WTC11 (cell line): ENCODE measurements at regions not wholly inside any gene's neighbourhood (a gene's known extent, or its start where the extent isn't known, plus 50 kb on each side); places are given as distances from the start of the nearest gene placed in this dataset.
A peak's percentile ranks its signal among the peaks of the same experiment; 100 is the strongest.

Source experiments
- ATAC-seq: fragments of 200-7000 bp; cut with Tn5 transposase; 2 replicates; pipeline ENCODE4 v1.10.0; 2021; ENCODE audit warnings: mild to moderate bottlenecking, moderate library complexity
- CTCF ChIA-PET: fragments of 300-600 bp; sonication (Branson Sonifier 250); formaldehyde crosslinking; loops from one replicate; lab custom pipeline; 2021; ENCODE audit warnings: antibody characterized with exemption; lab: Charles Lee
- POLR2A ChIA-PET: fragments of 350-600 bp; sonication (Branson Sonifier 250); formaldehyde crosslinking; loops from one replicate; lab custom pipeline; 2021; ENCODE audit warnings: antibody characterized with exemption; lab: Charles Lee
- DNase-seq: peaks from one replicate; pipeline ENCODE4 v3.0.0; 2021; ENCODE audit warnings: low spot score
- H3K27ac Mint-ChIP-seq: 2 replicates; pipeline ENCODE4 v1.8.0; 2021; ENCODE audit warnings: mixed read lengths
- H3K27me3 Mint-ChIP-seq: 2 replicates; pipeline ENCODE4 v1.8.0; 2021; ENCODE audit warnings: low read depth, mild to moderate bottlenecking, moderate library complexity, mixed read lengths
- H3K36me3 Mint-ChIP-seq: 2 replicates; pipeline ENCODE4 v1.8.0; 2021; ENCODE audit warnings: mixed read lengths
- H3K4me1 Mint-ChIP-seq: 2 replicates; pipeline ENCODE4 v1.8.0; 2022; ENCODE audit warnings: mixed read lengths
- H3K4me3 Mint-ChIP-seq: 2 replicates; pipeline ENCODE4 v1.8.0; 2021; ENCODE audit warnings: mild to moderate bottlenecking, moderate library complexity, mixed read lengths
- H3K9me3 Mint-ChIP-seq: 2 replicates; pipeline ENCODE4 v1.8.0; 2021; ENCODE audit warnings: mixed read lengths
- FOXK1 ChIP-seq: sonication (generic); formaldehyde crosslinking; IDR thresholded peaks from 2 replicates; pipeline ENCODE4 v1.8.0; 2022; ENCODE audit warnings: mild to moderate bottlenecking, moderate library complexity, missing genetic modification reagents
- KAT7 ChIP-seq: sonication (generic); formaldehyde crosslinking; IDR thresholded peaks from 2 replicates; pipeline ENCODE4 v1.8.1; 2023; ENCODE audit warnings: missing genetic modification reagents, mild to moderate bottlenecking, borderline replicate concordance
- RORB ChIP-seq: fragments of 250-450 bp; sonication (Bioruptor Pico); IDR thresholded peaks from 2 replicates; pipeline ENCODE4 v1.9.0; 2021; ENCODE audit warnings: mild to moderate bottlenecking
- SMAD4 ChIP-seq: sonication (generic); formaldehyde crosslinking; IDR thresholded peaks from 2 replicates; pipeline ENCODE4 v1.8.0; 2022; ENCODE audit warnings: mild to moderate bottlenecking, missing genetic modification reagents
- TCF7 ChIP-seq: sonication (generic); formaldehyde crosslinking; IDR thresholded peaks from 2 replicates; pipeline ENCODE4 v1.8.0; 2022; ENCODE audit warnings: mild to moderate bottlenecking, low read depth, missing genetic modification reagents, moderate library complexity
- TP53 ChIP-seq: sonication (generic); formaldehyde crosslinking; IDR thresholded peaks from 2 replicates; pipeline ENCODE4 v1.8.1; 2023; ENCODE audit warnings: mild to moderate bottlenecking, missing genetic modification reagents
- ZBTB21 ChIP-seq: sonication (generic); formaldehyde crosslinking; IDR thresholded peaks from 2 replicates; pipeline ENCODE4 v1.8.1; 2023; ENCODE audit warnings: mild to moderate bottlenecking, missing genetic modification reagents, borderline replicate concordance
- ZNF121 ChIP-seq: sonication (generic); formaldehyde crosslinking; IDR thresholded peaks from 2 replicates; pipeline ENCODE4 v1.8.0; 2023; ENCODE audit warnings: missing genetic modification reagents
- ZNF232 ChIP-seq: sonication (generic); formaldehyde crosslinking; IDR thresholded peaks from 2 replicates; pipeline ENCODE4 v1.8.0; 2022; ENCODE audit warnings: mild to moderate bottlenecking, missing genetic modification reagents
- ZNF317 ChIP-seq: sonication (generic); formaldehyde crosslinking; IDR thresholded peaks from 2 replicates; pipeline ENCODE4 v1.8.1; 2023; ENCODE audit warnings: low read depth, mild to moderate bottlenecking, moderate library complexity, missing genetic modification reagents, borderline replicate concordance
- ZNF423 ChIP-seq: fragments of 250-450 bp; sonication (Bioruptor Pico); IDR thresholded peaks from 2 replicates; pipeline ENCODE4 v2.1.2; 2022; ENCODE audit warnings: mild to moderate bottlenecking, moderate library complexity
- TF ChIP-seq, protein P1 (sequence below): sonication (generic); formaldehyde crosslinking; IDR thresholded peaks from 2 replicates; pipeline ENCODE4 v1.8.0; 2022; ENCODE audit warnings: mild to moderate bottlenecking, missing genetic modification reagents
- TF ChIP-seq, protein P2 (sequence below): fragments of 200-600 bp; IDR thresholded peaks from 2 replicates; pipeline ENCODE4 v1.8.0; 2022; ENCODE audit warnings: antibody characterized with exemption
- TF ChIP-seq, protein P3 (sequence below): sonication (generic); formaldehyde crosslinking; IDR thresholded peaks from 2 replicates; pipeline ENCODE4 v1.8.0; 2022; ENCODE audit warnings: missing genetic modification reagents
- TF ChIP-seq, protein P4 (sequence below): sonication (generic); formaldehyde crosslinking; IDR thresholded peaks from 2 replicates; pipeline ENCODE4 v1.8.1; 2023; ENCODE audit warnings: mild to moderate bottlenecking, missing genetic modification reagents
- TF ChIP-seq, protein P5 (sequence below): sonication (generic); formaldehyde crosslinking; conservative IDR thresholded peaks from 2 replicates; pipeline ENCODE4 v1.8.1; 2022; ENCODE audit warnings: mild to moderate bottlenecking, missing genetic modification reagents
- TF ChIP-seq, protein P6 (sequence below): sonication (generic); formaldehyde crosslinking; IDR thresholded peaks from 2 replicates; pipeline ENCODE4 v1.8.1; 2022; ENCODE audit warnings: missing genetic modification reagents, borderline replicate concordance
- TF ChIP-seq, protein P7 (sequence below): sonication (generic); formaldehyde crosslinking; IDR thresholded peaks from 2 replicates; pipeline ENCODE4 v1.8.0; 2023; ENCODE audit warnings: missing genetic modification reagents

DNA sequence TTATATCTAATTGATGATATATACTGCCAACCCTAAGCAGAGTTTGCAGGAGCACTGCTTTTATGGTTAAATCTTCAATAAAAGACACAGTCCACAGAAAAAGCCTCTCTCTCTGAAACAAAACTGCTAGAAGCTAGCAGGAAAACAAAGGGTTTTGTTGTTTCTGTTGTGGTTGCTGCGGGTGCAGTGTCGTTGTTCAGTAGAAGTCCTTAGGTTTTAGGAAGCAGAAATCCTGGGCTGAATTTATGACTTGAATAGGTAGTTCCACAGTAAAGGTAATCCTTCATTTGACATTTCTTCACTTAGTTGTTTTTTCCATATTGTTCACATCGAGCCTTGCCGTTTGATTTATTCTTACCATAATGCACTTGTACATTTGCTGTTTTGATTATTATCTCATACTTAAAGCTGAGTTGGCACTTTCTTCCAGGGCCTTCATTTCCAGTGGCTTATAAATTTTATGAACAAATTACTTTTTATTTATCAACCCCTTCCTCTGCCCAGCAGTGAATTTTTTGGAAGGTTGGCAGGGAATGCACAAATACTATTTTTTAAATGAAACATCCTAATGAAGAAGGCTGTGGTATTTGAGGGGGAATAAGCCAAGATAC is 209.6 kb upstream of the SLC30A5 start (continued):
- TF ChIP-seq, protein P1, sequence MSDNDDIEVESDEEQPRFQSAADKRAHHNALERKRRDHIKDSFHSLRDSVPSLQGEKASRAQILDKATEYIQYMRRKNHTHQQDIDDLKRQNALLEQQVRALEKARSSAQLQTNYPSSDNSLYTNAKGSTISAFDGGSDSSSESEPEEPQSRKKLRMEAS (CRISPR knock-in tag) = no peak
- TF ChIP-seq ZNF423 (CRISPR knock-in tag) (no peak), ZBTB21 (CRISPR knock-in tag) (no peak)

DNA sequence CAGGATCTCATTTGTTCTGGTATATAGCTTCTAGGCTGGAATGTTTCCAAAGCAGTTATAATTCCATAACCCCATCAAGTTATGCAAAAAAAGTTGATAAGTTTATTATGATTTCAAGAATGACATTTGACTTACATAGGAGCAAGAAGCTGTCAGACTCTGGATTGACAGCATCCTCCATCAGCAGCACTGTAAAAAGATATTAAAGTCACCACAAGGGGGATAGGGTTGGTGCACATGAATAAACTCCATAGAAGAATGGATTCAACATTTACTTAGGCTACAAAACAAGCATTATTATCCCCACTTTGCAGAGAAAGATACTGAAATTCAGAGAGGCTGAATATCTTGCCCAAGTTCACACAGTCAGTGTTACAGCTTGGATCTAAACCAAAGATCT is 208.9 kb upstream of the SLC30A5 start:
- Mint-ChIP-seq H3K4me3 (no peak overlapping the region), H3K9me3 (peaks cover 26% of the 10 kb centered on the region), H3K36me3 (peaks cover 13% of the 10 kb centered on the region), H3K27me3 (no peaks in the 10 kb centered on the region; the same call in 1 of the 2 replicates), H3K4me1 (peaks cover 18% of the 10 kb centered on the region), H3K27ac (no peak overlapping the region)
- DNase-seq (no peak), ATAC-seq (peak; percentile 59)
- ChIA-PET CTCF (interaction anchor here (1.3 kb wide), 1 partner anchor 123 kb away, joined by 3 read pairs; no protein-coding TSS in a partner anchor), POLR2A (no interaction called here)
- TF ChIP-seq, protein P2, sequence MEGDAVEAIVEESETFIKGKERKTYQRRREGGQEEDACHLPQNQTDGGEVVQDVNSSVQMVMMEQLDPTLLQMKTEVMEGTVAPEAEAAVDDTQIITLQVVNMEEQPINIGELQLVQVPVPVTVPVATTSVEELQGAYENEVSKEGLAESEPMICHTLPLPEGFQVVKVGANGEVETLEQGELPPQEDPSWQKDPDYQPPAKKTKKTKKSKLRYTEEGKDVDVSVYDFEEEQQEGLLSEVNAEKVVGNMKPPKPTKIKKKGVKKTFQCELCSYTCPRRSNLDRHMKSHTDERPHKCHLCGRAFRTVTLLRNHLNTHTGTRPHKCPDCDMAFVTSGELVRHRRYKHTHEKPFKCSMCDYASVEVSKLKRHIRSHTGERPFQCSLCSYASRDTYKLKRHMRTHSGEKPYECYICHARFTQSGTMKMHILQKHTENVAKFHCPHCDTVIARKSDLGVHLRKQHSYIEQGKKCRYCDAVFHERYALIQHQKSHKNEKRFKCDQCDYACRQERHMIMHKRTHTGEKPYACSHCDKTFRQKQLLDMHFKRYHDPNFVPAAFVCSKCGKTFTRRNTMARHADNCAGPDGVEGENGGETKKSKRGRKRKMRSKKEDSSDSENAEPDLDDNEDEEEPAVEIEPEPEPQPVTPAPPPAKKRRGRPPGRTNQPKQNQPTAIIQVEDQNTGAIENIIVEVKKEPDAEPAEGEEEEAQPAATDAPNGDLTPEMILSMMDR = peak; percentile 29; the same call in 1 of the 2 replicates
- TF ChIP-seq FOXK1 (CRISPR knock-in tag) = no peak

DNA sequence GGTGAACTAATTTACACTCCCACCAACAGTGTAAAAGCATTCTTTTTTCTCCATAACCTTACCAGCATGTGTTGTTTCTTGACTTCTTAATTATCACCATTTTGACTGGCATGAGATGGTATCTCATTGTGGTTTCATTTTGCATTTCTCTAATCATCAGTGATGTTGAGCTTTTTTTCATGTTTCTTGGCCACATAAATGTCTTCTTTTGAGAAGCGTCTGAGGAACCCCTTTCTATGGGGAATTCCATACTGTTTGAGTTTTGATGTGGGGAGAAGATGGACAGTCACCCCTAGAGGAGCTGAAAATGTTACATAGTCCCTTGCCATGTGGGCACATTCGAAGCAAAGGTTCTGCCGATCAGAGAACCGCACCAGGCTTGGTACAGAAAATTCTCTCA is 207.0 kb upstream of the SLC30A5 start:
- TF ChIP-seq, protein P3, sequence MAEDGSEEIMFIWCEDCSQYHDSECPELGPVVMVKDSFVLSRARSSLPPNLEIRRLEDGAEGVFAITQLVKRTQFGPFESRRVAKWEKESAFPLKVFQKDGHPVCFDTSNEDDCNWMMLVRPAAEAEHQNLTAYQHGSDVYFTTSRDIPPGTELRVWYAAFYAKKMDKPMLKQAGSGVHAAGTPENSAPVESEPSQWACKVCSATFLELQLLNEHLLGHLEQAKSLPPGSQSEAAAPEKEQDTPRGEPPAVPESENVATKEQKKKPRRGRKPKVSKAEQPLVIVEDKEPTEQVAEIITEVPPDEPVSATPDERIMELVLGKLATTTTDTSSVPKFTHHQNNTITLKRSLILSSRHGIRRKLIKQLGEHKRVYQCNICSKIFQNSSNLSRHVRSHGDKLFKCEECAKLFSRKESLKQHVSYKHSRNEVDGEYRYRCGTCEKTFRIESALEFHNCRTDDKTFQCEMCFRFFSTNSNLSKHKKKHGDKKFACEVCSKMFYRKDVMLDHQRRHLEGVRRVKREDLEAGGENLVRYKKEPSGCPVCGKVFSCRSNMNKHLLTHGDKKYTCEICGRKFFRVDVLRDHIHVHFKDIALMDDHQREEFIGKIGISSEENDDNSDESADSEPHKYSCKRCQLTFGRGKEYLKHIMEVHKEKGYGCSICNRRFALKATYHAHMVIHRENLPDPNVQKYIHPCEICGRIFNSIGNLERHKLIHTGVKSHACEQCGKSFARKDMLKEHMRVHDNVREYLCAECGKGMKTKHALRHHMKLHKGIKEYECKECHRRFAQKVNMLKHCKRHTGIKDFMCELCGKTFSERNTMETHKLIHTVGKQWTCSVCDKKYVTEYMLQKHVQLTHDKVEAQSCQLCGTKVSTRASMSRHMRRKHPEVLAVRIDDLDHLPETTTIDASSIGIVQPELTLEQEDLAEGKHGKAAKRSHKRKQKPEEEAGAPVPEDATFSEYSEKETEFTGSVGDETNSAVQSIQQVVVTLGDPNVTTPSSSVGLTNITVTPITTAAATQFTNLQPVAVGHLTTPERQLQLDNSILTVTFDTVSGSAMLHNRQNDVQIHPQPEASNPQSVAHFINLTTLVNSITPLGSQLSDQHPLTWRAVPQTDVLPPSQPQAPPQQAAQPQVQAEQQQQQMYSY (CRISPR knock-in tag) = no peak
- TF ChIP-seq TCF7 (CRISPR knock-in tag) (no peak), TP53 (CRISPR knock-in tag) (no peak), ZNF232 (CRISPR knock-in tag) (no peak), KAT7 (CRISPR knock-in tag) (no peak), RORB (CRISPR knock-in tag) (no peak), SMAD4 (CRISPR knock-in tag) (no peak), ZNF121 (CRISPR knock-in tag) (no peak), ZNF317 (CRISPR knock-in tag) (no peak)
- TF ChIP-seq, protein P4, sequence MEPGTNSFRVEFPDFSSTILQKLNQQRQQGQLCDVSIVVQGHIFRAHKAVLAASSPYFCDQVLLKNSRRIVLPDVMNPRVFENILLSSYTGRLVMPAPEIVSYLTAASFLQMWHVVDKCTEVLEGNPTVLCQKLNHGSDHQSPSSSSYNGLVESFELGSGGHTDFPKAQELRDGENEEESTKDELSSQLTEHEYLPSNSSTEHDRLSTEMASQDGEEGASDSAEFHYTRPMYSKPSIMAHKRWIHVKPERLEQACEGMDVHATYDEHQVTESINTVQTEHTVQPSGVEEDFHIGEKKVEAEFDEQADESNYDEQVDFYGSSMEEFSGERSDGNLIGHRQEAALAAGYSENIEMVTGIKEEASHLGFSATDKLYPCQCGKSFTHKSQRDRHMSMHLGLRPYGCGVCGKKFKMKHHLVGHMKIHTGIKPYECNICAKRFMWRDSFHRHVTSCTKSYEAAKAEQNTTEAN (CRISPR knock-in tag) = no peak
- TF ChIP-seq, protein P5, sequence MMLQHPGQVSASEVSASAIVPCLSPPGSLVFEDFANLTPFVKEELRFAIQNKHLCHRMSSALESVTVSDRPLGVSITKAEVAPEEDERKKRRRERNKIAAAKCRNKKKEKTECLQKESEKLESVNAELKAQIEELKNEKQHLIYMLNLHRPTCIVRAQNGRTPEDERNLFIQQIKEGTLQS (CRISPR knock-in tag) = no peak
- TF ChIP-seq, protein P6, sequence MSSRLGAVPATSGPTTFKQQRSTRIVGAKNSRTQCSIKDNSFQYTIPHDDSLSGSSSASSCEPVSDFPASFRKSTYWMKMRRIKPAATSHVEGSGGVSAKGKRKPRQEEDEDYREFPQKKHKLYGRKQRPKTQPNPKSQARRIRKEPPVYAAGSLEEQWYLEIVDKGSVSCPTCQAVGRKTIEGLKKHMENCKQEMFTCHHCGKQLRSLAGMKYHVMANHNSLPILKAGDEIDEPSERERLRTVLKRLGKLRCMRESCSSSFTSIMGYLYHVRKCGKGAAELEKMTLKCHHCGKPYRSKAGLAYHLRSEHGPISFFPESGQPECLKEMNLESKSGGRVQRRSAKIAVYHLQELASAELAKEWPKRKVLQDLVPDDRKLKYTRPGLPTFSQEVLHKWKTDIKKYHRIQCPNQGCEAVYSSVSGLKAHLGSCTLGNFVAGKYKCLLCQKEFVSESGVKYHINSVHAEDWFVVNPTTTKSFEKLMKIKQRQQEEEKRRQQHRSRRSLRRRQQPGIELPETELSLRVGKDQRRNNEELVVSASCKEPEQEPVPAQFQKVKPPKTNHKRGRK (CRISPR knock-in tag) = no peak
- TF ChIP-seq, protein P7, sequence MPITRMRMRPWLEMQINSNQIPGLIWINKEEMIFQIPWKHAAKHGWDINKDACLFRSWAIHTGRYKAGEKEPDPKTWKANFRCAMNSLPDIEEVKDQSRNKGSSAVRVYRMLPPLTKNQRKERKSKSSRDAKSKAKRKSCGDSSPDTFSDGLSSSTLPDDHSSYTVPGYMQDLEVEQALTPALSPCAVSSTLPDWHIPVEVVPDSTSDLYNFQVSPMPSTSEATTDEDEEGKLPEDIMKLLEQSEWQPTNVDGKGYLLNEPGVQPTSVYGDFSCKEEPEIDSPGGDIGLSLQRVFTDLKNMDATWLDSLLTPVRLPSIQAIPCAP (CRISPR knock-in tag) = no peak
- Mint-ChIP-seq H3K4me1 (peaks cover 28% of the 10 kb centered on the region), H3K27ac (no peak overlapping the region), H3K27me3 (no peaks in the 10 kb centered on the region; the same call in 1 of the 2 replicates), H3K4me3 (no peak overlapping the region), H3K36me3 (peaks cover 11% of the 10 kb centered on the region), H3K9me3 (peaks cover 15% of the 10 kb centered on the region)
- POLR2A ChIA-PET = no interaction called here
- ATAC-seq (no peak), DNase-seq (no peak)
- CTCF ChIA-PET = interaction anchor here (1.0 kb wide), 1 partner anchor 156 kb away, joined by 3 read pairs; no protein-coding TSS in a partner anchor
